ENCODE measurements at regions not wholly inside any gene's neighbourhood (a gene's known extent, or its start where the extent isn't known, plus 50 kb on each side); places are given as distances from the start of the nearest gene placed in this dataset.
A peak's percentile ranks its signal among the peaks of the same experiment; 100 is the strongest.

DNA sequence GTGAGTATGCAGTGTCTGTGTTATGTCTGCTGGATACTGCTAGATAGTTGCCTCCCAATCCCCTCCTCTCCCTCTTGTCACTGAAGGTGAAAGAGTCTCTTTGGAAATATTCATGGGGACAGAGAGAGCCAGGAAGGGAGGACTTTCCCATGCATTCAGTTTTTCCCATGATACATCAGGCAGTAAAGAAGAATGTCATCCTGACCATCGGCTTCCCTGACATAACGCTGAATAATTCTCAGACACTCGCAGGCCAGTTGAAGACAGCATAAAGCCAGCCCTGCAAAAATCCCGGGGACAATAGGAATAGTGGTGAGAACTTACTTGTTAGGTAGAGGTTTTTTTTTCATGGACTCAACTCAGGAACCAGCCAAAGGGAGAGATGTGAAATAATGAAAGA is 58.1 kb downstream of the KLF4 start:
- DNase-seq (ENCODE audit: low spot score), result no peak

DNA sequence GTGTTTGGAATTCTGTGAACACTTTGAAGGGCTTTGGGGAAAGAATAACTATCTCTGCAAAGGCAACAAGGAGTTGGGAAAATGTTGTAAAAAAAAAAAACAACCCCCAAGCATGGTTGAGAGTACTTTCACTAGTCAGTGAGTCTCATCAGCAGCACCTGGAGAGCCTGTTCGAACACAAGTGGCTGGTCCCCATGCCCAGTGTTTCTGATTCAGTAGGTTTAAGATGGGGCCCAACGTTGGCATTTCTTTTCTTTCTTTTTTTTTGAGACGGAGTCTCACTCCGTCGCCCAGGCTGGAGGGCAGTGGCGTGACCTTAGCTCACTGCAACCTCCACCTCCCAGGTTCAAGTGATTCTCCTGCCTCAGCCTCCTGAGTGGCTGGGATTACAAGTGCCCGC is 59.5 kb downstream of the KLF4 start:
- no peak for DNase-seq (ENCODE audit: low spot score)

DNA sequence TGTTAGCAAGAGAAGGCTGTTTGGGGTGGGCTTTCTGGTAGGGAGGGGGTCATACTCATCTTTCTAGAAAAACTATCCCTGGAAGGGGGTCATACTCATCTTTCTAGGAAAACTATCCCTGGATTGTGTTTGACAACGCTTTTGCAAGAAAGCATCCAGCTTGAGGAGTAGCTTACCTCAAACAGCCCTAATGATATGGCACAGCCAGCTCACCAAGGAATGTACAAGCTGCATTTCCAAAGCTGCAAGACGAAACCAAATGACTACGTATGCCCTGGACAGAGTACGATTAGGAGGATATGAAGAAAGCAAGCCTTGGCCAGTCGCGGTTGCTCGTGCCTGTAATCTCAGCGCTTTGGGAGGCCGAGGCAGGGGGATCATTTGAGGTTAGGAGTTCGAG is 63.4 kb downstream of the KLF4 start:
- no peak for DNase-seq (ENCODE audit: low spot score)

DNA sequence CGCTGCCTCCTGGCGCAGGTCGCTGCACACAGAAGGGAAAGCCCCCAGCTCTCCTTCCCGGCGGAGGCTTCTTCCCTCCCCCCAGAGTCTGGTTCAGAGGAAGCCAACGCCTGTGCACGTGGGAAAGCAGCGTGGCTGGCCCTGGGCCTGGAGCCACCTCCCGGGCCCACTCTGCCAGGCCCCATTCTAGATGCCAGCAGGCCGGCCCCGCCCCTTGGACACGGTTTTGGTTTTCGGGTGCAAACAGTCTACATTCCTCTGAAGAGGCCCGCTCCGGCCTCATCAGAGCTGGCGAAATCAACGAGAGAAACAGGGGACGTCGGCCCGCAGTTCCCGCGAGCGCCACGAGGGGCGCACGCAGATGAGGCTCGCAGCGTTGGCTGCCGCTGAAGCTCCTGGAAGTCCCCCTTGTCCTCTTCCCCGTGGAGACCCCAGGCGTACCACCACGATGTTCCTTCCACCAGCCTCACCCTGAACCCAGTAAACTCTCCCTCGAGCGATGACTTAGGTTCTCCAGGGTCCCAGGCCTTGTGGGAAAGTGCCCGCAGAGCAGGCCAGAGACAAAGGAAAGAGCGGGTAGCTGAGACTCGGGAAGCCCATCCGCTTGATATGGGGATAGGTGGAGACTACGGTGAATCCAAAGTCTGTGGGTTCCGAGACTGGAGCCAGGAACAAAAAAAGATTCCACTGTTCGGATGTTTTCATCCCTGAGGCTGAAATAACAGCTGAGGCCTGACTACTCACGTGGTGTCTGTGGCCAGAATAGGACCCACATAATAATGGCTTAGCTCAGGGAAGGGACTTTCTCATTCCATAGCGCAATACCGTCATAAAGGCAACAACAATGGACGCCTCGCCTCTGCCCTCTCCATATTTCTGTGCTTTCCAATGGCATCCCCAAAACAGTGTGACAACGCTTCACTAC is 64.2 kb downstream of the KLF4 start:
- peak; percentile 38 for DNase-seq (ENCODE audit: low spot score)

DNA sequence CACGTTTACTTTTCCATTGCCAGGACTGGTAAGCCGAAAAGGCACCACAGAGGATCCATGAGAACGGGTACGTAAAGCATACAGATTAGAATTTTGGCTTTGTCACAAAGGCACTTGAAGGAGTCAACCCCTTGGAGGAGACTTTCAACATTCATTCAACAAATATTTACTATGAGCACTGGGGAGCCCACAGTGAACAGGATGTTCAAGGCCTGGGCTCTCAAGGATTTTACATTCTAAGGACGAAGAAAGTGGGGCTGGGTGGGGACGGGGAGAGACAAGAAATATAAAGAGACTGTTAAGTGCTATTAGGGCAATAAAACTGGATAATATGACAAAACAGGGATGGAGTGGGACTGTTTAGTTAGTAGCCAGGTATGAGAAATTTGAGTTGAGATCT is 66.0 kb downstream of the KLF4 start:
- no peak for DNase-seq (ENCODE audit: low spot score)

DNA sequence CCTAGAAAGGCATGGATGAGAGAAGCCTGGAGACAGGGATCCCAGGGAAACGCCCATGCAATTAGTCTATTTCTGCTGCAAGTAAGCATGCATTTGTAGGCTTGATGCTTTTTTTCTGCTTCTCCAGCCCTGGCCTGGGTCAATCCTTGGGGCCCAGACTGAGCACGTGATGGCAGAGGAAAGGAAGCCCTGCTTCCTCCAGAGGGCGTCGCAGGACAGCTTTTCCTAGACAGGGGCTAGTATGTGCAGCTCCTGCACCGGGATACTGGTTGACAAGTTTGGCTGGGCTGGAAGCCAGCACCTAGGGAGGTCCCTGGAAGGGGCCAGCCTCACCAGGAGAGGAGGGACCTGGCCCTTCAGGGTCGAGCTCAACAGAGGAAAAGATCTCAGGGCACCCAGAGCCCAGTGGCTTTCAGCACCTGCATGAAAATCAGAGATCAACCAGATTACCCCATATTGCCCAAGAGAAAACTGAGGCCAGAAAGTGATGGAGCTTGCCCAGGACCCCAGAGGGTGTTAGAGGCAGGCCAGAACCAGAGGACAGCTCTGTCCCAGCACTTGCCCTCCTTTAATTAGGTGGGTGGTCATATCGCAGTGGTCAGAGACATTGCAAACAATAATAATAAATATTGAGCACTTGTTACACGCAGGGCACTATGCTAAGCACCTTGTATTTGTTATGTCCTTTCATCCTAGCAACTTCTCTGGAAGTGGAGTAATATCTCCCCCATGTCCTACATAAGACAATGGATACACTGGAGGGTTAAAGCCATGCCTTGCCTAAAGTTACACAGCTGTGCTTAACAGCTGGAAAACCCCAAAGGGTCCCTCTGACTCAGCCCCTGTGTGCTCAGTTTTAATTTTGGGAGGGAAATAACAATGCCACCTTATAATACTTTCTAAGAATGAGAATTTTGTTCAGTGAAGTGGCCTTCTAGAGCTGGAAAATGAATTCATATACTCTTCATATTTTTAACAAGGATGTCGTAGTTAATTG is 67.1 kb downstream of the KLF4 start:
- DNase-seq (ENCODE audit: low spot score), result peak; percentile 29

DNA sequence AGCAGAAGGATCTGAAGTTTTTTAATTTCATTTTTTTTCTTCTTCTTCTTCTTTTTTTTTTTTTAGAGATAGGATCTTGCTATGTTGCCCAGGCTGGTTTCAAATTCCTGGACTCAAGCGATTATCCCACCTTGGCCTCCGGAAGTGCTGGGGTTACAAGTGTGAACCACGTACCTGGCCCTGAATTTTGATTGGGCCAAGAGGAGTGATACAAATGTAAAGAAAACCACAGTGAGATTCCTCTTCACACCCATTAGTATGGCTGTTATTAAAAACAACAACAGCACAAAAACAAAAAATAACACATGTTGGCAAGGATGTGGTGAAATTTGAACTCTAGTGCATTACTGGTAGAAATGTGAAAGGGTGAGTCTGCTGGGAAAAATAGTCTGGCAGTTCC is 79.1 kb downstream of the KLF4 start:
- DNase-seq (ENCODE audit: low spot score), result no peak

DNA sequence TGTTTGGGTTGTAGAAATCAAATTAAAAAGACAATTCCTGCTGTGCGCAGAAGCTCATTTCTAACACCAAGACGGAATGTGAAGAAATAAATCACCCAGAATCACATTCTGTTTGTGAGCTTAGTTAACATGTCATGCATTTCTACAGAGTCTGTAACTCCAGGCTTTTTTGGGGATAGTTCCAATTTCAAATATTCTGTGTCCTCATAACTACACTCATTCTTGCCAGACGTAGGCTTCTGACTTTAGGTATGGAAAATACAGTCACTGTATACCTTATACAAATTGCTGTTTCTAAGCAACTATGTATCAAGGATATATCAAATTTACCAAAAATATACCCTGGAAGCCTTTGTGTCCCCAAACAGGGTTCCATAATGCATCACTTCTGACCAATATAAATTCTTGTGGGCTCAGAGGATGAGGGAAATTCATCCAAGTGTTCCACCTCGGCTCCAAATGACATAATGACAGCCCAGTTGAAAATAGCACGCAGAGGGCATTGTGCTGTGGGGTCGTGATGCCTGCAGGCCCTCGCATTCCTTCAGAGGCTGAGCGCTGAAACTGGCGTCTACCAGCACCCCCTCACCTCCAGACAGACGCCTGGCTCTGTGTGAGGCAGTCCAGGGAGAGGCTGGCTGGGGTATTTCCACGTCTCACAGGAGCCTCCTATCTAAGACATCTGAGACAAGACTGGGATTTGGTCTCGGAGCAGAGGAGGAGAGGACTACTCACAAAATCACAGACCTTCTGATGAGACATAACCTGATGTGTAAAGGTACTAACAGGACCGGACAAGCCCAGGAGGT is 79.8 kb downstream of the KLF4 start:
- DNase-seq (ENCODE audit: low spot score), result no peak

DNA sequence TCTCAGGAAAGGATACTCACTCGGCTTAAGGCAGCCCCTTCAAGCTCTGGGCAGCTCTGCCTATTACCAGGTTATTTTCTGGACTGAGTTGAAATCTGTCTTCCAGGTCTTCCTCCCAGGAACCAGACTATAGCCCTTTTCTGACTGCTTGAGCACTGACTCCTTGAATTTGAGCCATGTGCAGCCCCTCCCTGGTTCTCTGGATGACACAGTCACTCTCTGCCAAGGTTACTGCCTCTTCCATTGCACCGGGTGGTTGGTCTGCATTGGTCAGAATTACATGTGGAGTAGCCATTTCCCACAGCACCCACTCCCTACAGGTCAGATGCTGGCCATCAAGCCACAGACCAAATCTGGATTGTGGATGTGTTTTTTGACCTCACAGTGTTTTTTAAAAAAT is 81.9 kb downstream of the KLF4 start:
- DNase-seq (ENCODE audit: low spot score), result no peak

DNA sequence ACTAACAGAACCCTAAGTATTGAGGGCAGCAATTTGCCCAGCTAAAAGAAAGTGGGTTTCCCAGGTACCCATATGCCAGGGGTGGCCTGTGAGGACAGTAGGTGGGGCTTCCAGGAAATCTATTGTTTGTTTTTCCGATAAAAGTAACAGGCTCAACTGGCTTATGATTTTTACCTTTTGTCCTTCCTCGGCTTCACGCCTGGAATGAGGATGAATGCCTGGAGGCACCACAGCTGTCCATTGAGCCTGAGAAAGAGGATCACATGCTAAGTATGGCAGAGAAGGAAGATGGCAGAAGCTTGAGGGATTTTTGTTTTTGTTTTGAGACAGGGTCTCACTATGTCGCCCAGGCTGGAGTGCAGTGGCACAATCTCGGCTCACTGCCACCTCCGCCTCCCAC is 84.1 kb downstream of the KLF4 start:
- no peak for DNase-seq (ENCODE audit: low spot score)

DNA sequence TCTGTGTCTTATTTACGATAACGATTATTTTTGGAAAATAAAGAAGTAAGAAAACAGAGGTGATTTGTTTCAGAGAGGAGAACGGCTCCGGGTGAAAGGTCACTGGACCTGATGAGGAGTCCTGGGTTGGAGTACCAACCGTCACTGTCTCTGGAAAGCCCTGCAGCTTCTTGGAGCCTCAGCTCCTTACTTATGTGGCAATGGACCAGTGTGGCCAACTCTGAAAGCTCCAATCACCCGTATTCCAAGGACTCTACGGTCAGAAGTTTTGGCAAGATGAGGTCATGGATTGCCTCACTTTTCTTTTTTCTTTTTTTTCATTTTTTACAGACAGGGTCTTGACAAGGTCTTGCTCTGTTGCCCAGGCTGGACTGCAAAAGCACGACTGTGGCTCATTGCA is 84.8 kb downstream of the KLF4 start:
- DNase-seq (ENCODE audit: low spot score), result no peak

DNA sequence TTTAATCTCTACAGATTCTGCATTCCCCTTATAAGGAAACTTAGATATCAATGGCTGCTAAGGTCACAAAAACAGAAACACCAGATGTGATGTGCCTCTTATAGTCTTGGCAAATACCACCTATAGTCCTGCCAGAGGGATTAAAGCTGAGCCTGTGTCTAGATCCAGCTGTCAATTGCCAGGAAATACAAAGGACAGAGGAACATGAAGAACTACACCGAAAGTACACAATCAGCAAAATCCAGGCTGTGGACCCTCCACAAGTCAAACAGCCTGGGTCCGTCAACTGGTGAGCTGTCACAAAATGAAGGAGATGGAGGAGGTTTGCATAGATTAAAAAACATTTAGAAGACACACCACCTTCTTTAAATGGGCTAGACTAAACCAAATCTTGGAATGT is 85.4 kb downstream of the KLF4 start:
- DNase-seq (ENCODE audit: low spot score), result no peak

DNA sequence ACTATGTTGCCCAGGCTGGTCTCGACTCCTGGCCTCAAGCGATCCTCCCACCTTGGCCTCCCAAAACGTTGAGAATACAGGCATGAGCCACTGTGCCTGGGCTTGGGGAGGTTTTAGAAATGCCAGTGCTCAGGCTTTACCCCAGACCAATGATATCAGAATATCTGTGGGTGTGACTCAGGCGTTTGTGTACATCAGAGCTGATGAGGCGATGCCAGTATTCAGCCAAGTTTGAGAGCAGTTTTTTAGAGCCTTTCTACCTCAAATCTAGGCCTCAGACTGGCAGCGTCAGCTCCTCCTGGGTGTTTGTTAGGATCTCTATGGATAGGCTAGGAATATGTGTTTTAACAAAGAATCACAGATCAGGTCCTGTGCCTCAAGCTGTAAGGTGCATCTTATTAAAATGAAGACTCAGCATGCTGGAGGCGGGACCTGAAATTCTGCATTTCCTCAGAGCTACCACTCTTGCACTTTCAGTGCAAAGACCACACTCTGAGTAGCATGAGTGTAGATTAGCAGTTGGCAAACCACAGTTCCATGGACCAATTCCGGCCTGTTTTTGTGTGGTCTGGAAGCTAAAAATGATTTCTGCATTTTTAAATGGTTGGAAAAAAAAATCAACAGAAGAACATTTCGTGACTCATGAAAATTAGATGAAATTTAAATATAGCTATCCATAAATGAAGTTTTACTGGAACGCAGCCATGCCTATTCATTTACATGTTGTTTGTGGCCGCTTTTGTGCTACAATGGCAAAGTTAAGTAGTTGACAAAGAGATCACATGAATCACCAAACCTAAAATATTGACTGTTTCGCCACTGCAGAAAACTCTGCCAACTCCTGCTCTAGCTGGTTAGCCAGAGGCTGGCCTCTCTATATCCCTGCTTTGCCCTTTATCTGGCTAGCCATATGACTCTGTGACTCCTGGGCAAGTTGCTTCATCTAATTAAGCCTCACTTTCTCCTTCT is 92.2 kb downstream of the KLF4 start:
- DNase-seq (ENCODE audit: low spot score), result no peak

DNA sequence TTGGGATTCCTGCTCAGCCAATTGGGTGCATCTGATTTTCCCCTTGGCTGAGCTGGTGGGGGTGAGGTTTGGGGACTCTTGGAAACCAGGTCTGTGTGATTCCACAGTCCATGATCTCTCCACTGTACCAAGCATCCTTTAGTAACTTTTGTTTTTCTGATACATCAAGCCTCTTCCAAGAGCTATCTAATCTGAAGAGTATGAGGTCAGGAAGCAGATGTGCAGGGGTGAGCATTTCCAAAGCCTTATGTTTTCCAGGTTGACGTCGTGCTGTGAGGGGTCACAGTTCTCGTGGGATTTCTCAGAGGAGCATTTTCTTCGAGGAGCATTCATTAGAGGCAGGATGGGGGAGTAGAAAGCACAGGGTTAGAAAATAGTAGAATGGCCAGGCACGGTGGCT is 95.3 kb downstream of the KLF4 start:
- DNase-seq (ENCODE audit: low spot score), result no peak

DNA sequence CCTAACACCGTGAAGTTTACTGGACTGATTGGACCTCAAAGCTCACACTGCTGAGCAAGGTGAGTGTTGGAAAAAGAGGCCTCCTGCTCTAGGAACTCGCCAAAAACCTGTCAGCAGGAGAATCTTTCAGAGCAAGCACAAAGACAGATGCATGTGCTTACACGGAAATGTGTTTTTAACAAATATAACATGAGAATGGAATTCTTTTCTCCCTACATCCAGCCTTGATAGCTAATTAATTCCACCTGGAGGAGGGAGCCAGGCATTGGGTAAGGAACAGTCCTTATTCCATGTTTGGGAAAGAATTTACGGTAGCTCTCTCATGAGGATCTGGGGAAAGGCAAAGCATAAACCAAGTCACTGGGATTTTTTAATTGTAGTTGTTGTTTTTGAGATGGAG is 98.8 kb downstream of the KLF4 start:
- DNase-seq (ENCODE audit: low spot score), result no peak

DNA sequence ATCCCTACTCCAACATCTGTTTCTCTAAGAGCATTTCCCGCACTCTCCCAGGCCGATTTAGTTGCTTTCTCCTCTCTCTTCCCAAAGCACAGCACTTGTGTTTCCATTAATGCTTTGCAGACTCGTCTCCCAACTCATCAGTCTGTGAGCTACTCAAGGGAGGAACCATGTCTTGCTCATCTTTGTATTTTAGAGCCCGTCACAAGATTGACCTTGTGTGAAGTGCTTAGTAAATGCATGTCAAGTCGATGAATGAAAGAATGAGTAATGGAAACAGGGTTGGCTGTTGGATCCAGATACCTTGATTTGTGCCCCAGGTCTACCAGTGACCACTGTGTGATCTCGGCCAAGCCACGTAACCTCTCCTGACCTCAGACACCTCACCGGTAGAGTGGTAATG is 99.3 kb downstream of the KLF4 start:
- DNase-seq (ENCODE audit: low spot score), result no peak

DNA sequence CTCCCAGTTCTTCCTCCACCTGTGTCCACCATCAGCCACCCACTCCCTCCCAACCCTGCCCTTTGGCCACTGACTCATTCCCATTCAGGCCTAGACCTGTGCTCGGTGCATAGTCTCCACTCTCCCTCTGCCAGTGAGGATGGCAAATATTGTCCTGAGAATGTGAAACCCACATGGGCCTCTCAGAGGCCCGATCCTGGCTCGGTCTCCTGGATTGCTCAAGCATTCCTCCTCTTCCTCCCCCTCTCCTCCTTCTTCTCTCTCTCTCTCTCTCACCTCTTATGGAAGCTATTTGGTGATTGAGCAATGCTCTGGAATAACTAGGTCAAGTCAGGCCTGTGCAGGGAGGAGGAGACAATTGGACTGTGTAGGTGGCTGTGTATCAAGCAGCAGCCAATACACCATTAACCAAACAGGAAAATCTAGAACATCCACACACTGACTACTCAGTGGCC is 99.9 kb downstream of the KLF4 start:
- DNase-seq (ENCODE audit: low spot score), result no peak

DNA sequence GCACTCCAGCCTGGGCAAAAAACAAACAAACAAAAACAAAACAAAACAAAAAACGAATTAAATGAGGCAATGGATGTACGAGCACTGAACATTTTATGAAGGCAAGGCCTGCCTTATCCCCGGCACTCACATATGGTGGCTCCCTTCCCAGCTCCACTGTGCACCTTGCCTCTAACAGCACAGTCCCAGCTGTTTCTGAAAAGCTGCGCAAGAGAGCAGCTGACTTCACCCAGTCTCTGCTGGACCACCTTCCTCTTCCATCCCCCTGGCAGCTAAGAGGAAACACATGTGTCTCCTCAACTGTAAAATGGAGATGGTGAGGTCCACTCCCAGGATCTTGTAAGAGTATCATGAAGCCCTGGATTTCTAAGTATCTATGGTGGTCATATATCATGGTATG is 100.7 kb downstream of the KLF4 start:
- DNase-seq (ENCODE audit: low spot score), result no peak

DNA sequence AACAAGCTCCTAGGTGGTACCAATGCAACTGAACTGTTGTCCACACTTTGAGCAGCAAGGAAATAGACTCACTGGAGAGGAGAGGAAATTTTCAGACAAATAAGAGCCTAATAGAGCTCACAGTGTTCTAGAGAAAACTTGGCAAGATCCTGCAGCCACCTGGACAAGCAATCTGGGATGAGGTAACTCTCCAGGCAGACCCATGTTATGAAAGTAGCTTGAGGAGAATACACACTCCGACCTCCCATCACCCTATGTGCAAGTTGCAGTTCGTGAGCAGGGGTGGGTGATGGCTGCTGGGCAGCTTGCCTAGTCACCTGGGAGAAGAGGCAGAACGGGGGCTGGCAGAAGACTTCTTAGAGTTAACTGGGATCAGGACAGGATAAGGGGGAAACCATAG is 102.2 kb downstream of the KLF4 start:
- DNase-seq (ENCODE audit: low spot score), result no peak

DNA sequence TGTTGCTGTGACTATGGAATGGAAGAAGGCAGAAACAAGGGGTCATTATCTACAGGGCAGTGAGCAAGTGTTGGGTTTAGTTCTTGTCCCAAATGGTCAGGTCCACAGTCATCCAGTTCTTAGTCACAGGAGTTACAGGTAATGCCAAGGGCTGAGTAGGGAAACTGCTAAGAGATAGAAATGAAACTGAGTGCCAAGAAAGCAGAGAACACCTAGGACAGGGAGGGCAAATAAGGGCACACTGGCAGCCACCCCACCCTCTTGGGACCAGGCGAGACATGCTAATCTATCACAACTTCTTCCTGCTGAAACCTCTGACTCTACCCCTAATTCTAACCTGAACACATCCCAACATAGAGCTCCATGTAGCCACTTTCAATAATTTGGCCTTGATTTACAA is 103.2 kb downstream of the KLF4 start:
- DNase-seq (ENCODE audit: low spot score), result no peak

Measured in hematopoietic multipotent progenitor cell treated with erythropoietin and hydrocortisone succinate and interleukin-3 and kit ligand, for 15 days (in vitro differentiated cells).